GM12878 (cell line): ENCODE measurements at regions not wholly inside any gene's neighbourhood (a gene's known extent, or its start where the extent isn't known, plus 50 kb on each side); places are given as distances from the start of the nearest gene placed in this dataset.

Source experiments
- ATAC-seq: fragments of 200-7000 bp; cut with Tn5 transposase; 3 replicates; pipeline ENCODE4 v1.9.1; 2020; ENCODE audit warnings: mild to moderate bottlenecking, moderate library complexity
- BruUV-seq: library from RNA; stranded (reverse); fragments of 400-500 nt; replicated peaks from 2 replicates; lab custom pipeline; 2021; lab: Mats Ljungman, UMichigan
- CTCF ChIA-PET: fragments of 300-600 bp; sonication (Branson Sonifier 250); formaldehyde crosslinking; extraction: SDS; loops from one replicate; lab custom pipeline; 2021; ENCODE audit warnings: inconsistent platforms; lab: Yijun Ruan, JAX
- POLR2A ChIA-PET: fragments of 350-600 bp; formaldehyde crosslinking; extraction: SDS; loops from one replicate; lab custom pipeline; 2021; ENCODE audit warnings: inconsistent platforms; lab: Charles Lee
- RAD21 ChIA-PET: fragments of 300-600 bp; sonication (Branson Sonifier 250); formaldehyde crosslinking; loops from one replicate; lab custom pipeline; 2023; ENCODE audit warnings: antibody characterized with exemption; ENCODE audit not compliant: unreplicated experiment; lab: Charles Lee
- SMC1A ChIA-PET: fragments of 300-600 bp; sonication (Branson Sonifier 250); formaldehyde crosslinking; loops from one replicate; lab custom pipeline; 2023; ENCODE audit not compliant: unreplicated experiment, uncharacterized antibody; lab: Charles Lee
- DNase-seq: peaks from one replicate; pipeline ENCODE4 v3.0.0-alpha.2; 2011; ENCODE audit warnings: low read depth, low spot score
- FAIRE-seq: peaks from 3 replicates; lab custom pipeline; 2011; peaks lifted over from hg19 to GRCh38; lab: Jason Lieb, UNC
- H2AFZ ChIP-seq: 2 replicates; pipeline ENCODE4 v1.6.0; 2011; ENCODE audit warnings: low read depth, low read length, control low read depth; ENCODE audit not compliant: control insufficient read depth
- H3K27ac ChIP-seq: 2 replicates; pipeline ENCODE4 v1.5.1; 2011; ENCODE audit warnings: control low read depth; ENCODE audit not compliant: control insufficient read depth, insufficient read depth
- H3K27me3 ChIP-seq, 2 experiments: replicated peaks in 1 of 2; 2 replicates each; pipeline versions ENCODE4 v1.6.0 to v1.6.1; 2011; ENCODE audit warnings: low read length in 1 of 2; ENCODE audit not compliant: control insufficient read depth in 2 of 2, insufficient read depth in 2 of 2
- H3K36me3 ChIP-seq, 2 experiments: 2 replicates each; pipeline ENCODE4 v1.5.1; 2011; ENCODE audit warnings: low read length in 1 of 2; ENCODE audit not compliant: control insufficient read depth in 2 of 2, insufficient read depth in 2 of 2
- H3K4me1 ChIP-seq: 2 replicates; pipeline ENCODE4 v1.6.1; 2011; ENCODE audit warnings: mild to moderate bottlenecking, low read length, moderate library complexity, mixed read lengths; ENCODE audit not compliant: control insufficient read depth, insufficient read depth
- H3K4me2 ChIP-seq: 2 replicates; pipeline ENCODE4 v1.6.0; 2011; ENCODE audit warnings: control low read depth; ENCODE audit not compliant: control insufficient read depth, insufficient read depth
- H3K4me3 ChIP-seq: fragments of 200-600 bp; sonication (generic); 2 replicates; pipeline ENCODE4 v1.5.1; 2016
- H3K79me2 ChIP-seq: 2 replicates; pipeline ENCODE4 v1.6.0; 2011; ENCODE audit warnings: low read length; ENCODE audit not compliant: control insufficient read depth, insufficient read depth
- H3K9ac ChIP-seq: 2 replicates; pipeline ENCODE4 v1.8.0; 2011; ENCODE audit warnings: low read length, control low read depth, mixed read lengths; ENCODE audit not compliant: control insufficient read depth, insufficient read depth
- H3K9me3 ChIP-seq: replicated peaks from 3 replicates; pipeline ENCODE4 v1.5.1; 2011; ENCODE audit warnings: mild to moderate bottlenecking, low read length; ENCODE audit not compliant: control insufficient read depth, insufficient read depth
- H4K20me1 ChIP-seq: 2 replicates; pipeline ENCODE4 v1.6.0; 2011; ENCODE audit not compliant: control insufficient read depth, insufficient read depth
- CHD1 ChIP-seq: IDR thresholded peaks from 2 replicates; pipeline ENCODE4 v1.6.1; 2012; ENCODE audit warnings: low read depth, low read length, improper control_type of control experiment
- EZH2 ChIP-seq: IDR thresholded peaks from 2 replicates; pipeline ENCODE4 v1.6.1; 2012; ENCODE audit warnings: low read depth, mild to moderate bottlenecking, control low read depth, inconsistent platforms, low read length, borderline replicate concordance; ENCODE audit not compliant: control insufficient read depth
- IRF4 ChIP-seq: IDR thresholded peaks from 2 replicates; pipeline ENCODE4 v1.6.1; 2011; ENCODE audit warnings: low read depth, low read length
- IRF5 ChIP-seq: fragments of 450-650 bp; IDR thresholded peaks from 2 replicates; pipeline ENCODE4 v1.6.1; 2017; ENCODE audit warnings: borderline replicate concordance
- MAX ChIP-seq: IDR thresholded peaks from 2 replicates; pipeline ENCODE4 v1.6.1; 2012; ENCODE audit warnings: low read depth, low read length, improper control_type of control experiment
- MTA3 ChIP-seq: IDR thresholded peaks from 2 replicates; pipeline ENCODE4 v1.6.1; 2012; ENCODE audit warnings: low read length, inconsistent platforms, borderline replicate concordance
- PAX5 ChIP-seq: IDR thresholded peaks from 2 replicates; pipeline ENCODE4 v1.6.1; 2011; ENCODE audit warnings: low read depth, low read length, borderline replicate concordance
- SIN3A ChIP-seq: IDR thresholded peaks from 2 replicates; pipeline ENCODE4 v1.6.1; 2012; ENCODE audit warnings: low read depth, low read length, improper control_type of control experiment
- WGBS: methylation state at CpG from one replicate; pipeline ENCODE4 v1.1.6; 2016; ENCODE audit warnings: low lambda C conversion rate; ENCODE audit not compliant: insufficient replicate concordance, insufficient coverage; ENCODE audit errors: missing lambda C conversion rate; 5-methylcytosine and 5-hydroxymethylcytosine counted together
- in situ Hi-C: fragments of 300-500 bp; cut with MboI; formaldehyde crosslinking; loops from 9 replicates; pipeline ENCODE4 v1.14.3; 2018; ENCODE audit warnings: mixed read lengths
- intact Hi-C: fragments of 100-400 bp; cut with micrococcal nuclease; formaldehyde crosslinking; loops from one replicate; pipeline ENCODE4 v1.14.2; 2022; ENCODE audit not compliant: unreplicated experiment

- H3K4me2 ChIP-seq, result no peak overlapping the region
- H2AFZ ChIP-seq, result no peak overlapping the region
- intact Hi-C loops (no loop called here), in situ Hi-C loops (no loop called here)
- H3K27ac ChIP-seq, result no peak overlapping the region
- no peaks in the 10 kb centered on the region for H3K4me1 ChIP-seq
- H4K20me1 ChIP-seq, result no peaks in the 10 kb centered on the region
- no peaks in the 10 kb centered on the region for H3K9me3 ChIP-seq
- ChIA-PET POLR2A (no interaction called here), SMC1A (interaction anchor here (0.9 kb wide), 1 partner anchor 10 kb away, joined by 3 read pairs; no protein-coding TSS in a partner anchor), RAD21 (no interaction called here), CTCF (interaction anchor here (0.9 to 3.0 kb wide), 3 partner anchors 9 to 14 kb away, joined by 3 to 14 read pairs (median 3); no protein-coding TSS in a partner anchor)
- FAIRE-seq (no peak), ATAC-seq (no peak), DNase-seq (no peak)
- BruUV-seq, result no TSS peak
- TF ChIP-seq PAX5, result no peak
- no peak for TF ChIP-seq IRF5
- no peak for TF ChIP-seq EZH2
- no peak for TF ChIP-seq MAX
- no peak for TF ChIP-seq SIN3A
- TF ChIP-seq IRF4, result no peak
- no peak for TF ChIP-seq CHD1
- no peak for TF ChIP-seq MTA3
- no peaks in the 10 kb centered on the region for H3K36me3 ChIP-seq
- no peaks in the 10 kb centered on the region for H3K79me2 ChIP-seq
- no peak overlapping the region for H3K9ac ChIP-seq
- no peaks in the 10 kb centered on the region; a peak in 1 of 4 replicates for H3K27me3 ChIP-seq
- WGBS, result 57% methylated on average over 6 of the region's 6 CpGs
- H3K4me3 ChIP-seq, result no peak overlapping the region
Measured at GRCh38 chr18:25818505-25818904, 271.9 kb downstream of the SS18 start.
